Femur (tissue), 1 donor: ENCODE measurements at regions not wholly inside any gene's neighbourhood (a gene's known extent, or its start where the extent isn't known, plus 50 kb on each side); places are given as distances from the start of the nearest gene placed in this dataset.

Source experiments
- DNase-seq: peaks from one replicate; pipeline ENCODE4 v3.0.0-alpha.2; 2017

DNA sequence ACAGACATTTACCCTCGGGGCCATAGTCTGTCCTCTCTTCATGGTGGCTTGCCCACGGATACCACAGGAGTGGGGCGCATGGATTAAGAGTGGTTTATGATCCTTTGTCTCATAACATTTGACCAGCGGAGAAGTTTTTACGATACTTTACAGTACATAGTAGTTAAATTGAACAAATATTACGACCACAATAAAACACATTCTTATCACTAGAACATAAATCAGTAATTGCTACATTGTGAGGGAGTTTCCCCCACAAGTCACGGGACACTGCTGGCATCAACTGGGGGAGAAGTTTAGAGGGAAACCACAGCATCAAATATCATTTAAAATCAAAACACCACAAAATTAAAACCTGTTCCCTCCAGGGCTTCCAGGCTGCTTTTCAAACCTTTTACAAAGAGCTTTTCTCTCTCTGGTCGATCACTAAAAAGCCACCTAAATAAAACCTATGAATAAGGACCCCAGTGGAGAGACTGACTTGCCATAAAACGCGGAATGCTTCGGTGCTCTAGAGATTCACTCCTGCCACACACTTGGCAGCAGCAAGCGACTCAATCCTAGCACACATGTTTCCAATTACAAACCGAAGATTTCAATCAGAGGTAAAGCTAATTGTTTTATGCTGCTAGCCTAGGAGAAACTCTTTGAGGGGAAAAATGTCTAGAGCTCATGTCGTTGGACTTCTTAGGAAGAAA is 173.7 kb upstream of the HNRNPA3 start:
- DNase-seq: no peak

DNA sequence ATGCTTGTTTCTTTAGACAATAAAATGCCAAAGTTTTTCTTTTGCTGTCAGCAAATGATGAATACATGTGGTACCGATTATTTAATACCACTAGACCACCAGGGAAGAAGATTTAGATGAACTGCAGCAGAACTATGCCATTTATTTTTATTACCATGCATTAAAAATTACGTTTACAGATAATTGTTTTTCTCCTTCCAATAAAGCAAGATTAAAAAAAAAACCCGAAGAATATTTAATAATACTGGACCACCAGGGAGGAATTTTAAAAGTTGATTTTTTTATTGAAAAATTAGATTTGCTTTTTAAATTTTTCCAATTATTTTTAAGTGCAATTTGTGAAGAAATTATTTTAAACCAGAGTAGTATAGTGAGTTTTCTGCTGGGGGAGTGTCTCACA is 170.3 kb upstream of the HNRNPA3 start:
- no peak for DNase-seq

DNA sequence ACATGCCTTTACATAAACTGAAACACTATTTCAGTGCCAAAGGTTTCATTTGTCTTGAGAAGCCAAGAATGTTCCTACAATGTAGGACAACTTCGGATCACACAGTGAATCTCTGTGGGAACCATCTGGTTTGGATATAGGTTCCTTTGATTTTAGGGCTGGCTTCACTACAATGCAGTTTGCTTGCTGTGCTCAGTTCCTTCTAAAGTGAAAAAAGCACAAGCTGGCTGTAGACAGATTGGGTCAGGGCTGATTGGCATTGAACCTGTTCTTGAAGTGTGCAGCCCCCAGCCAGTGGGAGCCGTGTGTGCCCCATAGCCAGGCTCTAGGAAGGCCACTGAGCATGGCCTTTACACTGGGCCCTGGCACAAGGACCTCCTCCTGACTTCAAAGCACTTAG is 167.9 kb upstream of the HNRNPA3 start:
- no peak for DNase-seq

DNA sequence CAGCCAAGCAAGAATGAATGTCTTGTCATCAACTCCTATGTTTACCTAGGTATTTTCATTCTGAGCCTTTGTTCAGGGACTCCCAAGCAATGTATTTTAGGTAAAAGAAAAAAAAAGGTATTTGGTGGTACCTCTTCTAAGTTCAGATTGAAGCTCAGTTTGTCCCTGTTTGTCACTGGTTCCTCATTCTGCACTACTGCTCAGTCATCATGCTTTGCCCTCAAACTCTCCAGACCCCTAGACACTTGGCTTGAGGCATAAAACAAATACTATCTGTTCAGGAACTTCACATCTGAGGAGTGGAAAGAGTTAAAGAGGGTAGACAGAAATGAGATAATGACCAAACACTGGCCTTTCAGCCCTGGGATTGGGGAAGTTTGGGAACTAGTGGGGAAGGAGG is 163.6 kb upstream of the HNRNPA3 start:
- no peak for DNase-seq

DNA sequence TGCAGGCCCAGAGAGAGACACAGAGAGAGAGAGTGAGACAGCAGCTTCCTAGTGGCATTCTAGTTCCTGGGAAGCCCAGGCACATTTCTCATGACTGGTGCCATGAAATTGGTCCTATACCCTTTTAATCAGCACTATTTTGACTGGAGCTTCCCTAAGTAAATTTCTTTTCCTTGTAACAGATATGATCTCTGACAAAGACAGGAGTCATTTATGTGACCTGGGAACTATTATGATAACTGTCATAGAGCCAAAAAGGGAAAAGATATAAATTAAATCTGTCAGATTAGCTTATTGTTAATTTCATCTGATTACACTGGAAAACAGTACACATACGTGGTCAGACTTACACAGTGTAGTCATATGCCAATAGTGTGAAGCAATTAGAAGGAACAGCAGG is 161.3 kb upstream of the HNRNPA3 start:
- DNase-seq: no peak

DNA sequence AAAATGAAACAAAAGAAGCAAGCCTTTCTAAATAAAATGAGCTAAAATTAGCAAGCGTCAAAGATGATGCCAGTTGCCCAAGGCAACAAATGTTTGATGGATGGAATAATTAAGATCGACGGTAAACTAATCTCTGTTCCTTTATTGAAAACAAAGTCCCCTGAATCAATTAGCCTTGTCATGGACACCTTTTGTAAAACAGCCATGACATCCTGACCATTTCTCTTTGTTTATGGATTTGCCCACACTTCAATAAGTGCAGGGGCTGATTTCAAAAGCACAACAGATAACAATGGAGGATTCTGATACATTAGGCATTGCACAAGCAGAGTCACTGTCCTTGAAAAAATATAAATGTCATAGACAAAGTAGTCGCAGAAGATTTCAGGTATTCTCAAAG is 160.1 kb upstream of the HNRNPA3 start:
- no peak for DNase-seq

DNA sequence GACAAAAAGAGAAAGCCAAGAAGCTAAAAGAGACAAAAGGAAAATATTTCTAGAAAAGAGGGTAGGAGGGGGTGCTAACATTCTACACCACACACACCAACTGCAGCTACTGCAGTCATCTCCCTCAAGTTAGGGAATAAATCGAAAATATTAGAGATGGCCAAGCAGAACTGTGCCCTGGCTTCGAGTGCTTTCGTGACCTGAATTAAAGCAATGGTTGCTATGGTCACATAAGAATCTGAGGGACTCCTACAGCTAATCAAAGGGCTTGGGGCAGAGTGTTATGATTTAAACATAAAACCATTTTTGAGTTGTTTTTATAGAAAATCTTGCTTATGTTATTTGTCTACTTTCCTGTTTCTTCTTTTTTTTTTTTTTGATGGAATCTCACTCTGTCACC is 159.6 kb upstream of the HNRNPA3 start:
- no peak for DNase-seq

DNA sequence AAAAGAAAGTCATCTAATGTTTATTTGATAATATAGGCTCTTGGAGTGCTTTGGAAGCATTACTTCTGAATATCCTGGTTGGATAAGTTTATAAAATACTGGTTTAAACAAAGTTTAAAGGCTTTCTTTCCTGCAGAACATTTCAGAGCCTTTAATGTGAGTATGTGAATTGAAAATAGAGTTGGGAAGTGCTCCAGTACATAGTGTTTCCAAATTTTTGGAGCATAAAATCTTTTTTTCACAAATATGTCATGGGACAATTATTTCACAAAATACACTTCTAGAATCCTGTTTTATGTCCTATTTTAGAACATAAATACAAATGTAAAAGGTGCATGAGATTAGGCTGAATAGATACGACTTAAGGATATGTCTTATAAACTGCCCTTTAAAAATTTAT is 158.9 kb upstream of the HNRNPA3 start:
- no peak for DNase-seq

DNA sequence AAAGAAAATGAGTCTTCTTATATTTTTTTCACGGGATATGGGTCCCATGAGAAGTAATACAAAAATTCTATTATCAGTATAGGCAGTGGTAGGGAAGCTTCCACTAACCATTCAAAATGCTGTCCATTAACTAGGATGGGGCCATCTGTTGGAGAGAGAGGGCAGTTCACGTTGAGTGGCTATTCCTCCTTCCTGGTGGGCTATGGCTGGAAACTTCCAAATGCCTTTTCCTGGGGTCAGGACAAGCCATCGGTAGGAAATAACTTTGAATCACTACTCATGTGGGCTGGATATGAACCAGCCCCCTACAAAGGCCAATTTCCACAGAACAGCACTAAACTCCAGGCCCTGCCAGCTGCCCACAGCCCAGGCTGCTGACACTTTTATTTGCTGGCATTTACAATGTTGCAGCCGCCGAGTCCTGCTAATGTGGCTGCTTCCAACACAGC is 156.1 kb upstream of the HNRNPA3 start:
- DNase-seq: peak; percentile 27

DNA sequence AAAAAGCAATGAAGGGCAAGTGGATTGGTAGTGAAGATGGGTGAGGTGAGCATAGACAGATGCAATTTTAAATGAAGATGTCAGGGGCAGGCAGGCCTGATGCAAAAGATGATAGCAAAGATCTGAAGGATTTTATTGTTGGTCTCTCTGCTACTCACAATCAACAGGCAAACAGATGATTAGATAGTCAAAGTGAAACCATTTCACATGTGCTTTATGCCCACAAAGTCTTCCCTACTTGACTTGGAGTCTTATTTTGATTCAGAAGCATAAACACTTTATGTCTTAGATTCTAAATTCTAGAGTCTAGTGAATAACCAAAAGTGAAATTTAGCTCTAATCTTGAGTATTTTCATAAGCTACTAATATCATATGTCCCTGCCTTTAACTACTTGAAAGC is 153.8 kb upstream of the HNRNPA3 start:
- no peak for DNase-seq

DNA sequence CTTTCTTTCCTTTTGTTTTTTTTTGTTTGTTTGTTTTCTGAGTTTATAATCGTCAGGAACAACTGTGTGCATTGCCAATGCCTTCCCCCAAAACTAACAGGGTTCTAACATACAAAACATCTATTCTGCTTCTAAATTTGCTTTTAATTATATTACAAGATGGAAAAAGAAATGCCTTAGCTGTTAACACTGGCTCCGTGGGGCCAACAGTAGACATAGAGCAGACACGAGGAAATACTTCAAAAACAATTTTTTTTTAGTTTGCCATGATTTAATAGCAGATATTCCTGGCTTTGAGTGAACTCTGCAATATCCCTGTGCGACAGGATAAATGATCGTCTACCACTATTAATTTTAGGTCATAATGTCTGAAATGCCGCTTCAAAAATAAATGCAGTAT is 153.3 kb upstream of the HNRNPA3 start:
- no peak for DNase-seq

DNA sequence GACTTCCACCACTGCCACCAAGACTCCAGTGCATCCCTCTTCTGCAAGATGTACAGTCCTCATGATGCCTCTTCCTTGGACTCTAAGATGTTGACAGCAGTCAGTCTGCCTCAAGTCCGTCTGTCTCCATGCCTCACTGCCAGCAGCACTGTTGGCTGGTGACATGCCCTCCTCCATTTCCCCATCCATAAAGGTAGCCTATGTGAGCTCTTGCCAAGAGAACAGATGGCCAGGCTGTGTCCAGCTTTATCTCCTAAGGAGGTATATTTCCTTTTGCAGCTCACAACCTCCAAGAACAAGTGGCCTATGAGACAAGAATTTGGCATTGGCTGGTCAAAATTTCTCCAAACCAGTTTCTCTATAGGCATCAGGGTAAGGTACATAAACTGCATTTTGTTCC is 149.3 kb upstream of the HNRNPA3 start:
- no peak for DNase-seq

DNA sequence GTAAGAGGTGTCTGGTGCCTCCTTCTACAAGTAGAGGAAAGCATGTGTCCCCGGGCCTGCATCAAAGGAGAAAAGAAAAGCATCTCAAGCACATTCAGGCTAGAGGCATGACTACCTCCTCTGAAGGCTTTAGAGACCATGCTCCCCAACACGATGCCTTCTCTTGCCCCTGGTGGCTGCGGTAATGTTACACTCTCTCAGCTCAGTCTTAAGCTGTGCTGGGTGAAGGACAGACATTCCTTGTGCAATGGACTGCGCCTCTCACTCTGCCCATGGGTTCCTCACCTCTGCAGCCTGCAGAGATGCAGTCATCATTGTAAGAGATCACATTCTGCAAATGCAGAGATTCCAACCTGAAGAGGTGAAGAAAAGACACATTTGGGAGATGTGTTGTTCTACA is 148.2 kb upstream of the HNRNPA3 start:
- no peak for DNase-seq

DNA sequence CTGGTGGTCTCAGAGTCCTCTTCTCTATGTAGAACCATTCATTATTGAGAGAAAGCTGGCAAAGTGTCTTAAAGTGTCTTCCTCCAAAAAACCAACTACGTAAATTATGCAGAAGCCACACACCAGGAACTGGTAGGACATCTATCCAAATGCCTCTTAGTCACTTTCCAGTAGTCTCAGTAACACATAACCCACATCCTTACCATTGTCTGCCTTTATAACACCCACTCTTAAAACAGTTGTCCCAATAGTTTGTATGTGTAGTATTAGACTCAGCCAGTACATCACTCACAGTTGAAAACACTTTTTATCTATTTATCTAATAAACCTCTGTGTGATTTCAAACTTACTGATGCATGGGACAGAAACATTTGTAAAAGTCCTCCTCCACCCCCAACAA is 143.6 kb upstream of the HNRNPA3 start:
- DNase-seq: no peak

DNA sequence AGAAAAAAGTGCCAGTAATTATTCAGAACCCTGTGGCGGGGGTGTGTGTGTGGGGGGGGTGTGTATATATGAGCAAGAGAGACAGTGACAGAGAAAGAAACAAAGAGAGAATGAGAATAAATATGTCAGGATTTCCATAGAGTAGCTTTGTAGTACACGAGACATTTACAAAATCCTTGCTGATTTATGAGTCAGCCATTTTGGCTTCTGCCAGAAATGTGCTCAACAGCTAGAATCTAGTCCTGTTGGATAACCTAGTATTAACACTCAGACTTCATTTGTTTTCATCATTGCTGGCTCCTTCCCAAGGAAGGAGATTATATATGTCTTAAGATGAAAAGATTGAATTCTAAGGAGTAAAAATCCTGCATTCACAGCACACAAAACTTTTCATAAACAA is 140.5 kb upstream of the HNRNPA3 start:
- no peak for DNase-seq

DNA sequence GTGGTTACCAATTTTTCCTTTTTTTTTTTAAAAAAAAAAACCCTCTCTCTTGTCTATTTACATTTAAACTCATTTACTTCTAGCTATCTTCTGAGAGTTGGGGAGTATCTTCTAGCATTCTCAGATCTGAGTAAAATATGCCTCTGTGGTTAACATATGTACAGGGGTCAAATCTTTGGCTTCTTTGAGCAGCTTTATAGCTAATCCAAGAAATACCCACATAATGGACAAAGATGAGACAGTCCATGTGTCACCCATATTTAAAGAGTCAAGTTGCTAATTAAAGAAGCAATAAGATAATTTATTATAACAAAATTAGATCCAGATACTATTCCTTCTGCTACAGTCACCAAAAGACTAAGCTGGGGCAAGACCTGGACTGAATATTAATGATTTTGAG is 139.0 kb upstream of the HNRNPA3 start:
- DNase-seq: no peak

DNA sequence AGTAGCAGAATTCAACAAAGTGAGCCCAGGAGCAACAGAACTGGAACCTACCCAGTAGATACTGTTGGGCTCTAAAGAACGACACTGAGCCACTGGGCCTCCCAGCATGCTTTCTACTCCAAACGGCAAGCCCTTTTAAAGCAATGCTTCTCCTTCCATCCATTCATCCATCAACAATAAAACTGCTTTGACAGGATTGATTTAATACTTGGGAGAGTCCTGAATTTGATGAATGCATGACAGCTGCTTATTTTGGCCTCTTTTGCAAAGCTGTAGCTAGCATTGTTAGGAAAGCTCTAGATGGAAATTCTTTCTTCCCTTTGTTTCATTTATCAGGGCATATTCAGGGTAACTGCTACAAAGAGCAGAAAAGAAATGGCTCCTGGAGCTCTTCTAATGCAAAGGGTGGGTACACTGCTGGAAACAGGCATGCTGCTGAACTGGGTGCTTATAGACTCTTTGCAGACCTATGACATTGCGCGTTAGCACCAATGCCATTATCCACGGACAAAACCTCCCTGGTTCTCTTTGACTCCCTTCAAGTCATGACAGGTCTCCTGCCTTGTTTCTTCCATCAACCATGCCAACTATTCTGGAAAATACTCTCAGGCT is 138.4 kb upstream of the HNRNPA3 start:
- DNase-seq: no peak

DNA sequence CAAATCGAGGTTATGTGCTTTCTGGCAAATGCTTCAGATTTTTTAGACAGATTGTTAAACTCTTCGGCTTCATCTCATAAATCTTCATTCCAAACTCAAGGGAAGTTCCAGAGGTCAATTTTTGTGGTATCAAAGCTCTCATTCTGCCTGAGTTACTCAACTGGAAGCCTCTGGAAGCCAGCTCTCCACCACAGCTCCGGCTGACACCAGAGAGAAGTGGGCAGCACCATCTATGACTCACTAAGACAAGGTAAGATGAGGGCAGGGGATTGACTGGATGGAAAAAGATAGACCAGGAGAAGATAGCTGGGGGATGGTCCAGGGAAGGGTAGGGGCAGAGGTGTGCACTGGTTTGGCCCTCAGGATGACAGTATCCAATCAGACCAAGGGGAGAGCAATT is 137.3 kb upstream of the HNRNPA3 start:
- DNase-seq: no peak

DNA sequence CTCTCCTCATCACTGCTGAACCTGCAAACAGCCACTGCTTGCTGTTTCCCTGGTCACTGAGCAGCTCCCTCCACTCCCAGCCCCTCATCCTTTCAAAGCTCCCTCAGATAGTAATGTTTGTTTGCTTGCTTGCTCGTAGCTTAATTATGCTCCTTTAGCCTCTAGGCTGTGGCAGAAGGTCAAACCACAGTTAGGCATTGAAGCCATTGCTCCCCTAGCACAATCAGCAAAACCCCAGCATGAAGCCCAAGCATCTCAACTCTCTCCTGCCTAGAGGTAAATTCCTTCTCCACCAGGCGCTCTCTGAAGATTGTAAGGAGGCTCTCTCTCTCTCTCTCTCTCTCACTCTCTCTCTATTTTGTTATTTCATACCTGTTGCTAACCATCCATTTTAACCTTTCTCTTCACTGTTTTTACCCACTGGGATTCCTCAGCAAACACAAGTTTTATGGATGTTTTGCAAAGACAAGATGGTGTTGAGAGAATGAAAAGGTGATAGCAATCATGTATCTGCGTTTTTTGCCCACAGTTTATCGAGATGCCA is 135.9 kb upstream of the HNRNPA3 start:
- no peak for DNase-seq

DNA sequence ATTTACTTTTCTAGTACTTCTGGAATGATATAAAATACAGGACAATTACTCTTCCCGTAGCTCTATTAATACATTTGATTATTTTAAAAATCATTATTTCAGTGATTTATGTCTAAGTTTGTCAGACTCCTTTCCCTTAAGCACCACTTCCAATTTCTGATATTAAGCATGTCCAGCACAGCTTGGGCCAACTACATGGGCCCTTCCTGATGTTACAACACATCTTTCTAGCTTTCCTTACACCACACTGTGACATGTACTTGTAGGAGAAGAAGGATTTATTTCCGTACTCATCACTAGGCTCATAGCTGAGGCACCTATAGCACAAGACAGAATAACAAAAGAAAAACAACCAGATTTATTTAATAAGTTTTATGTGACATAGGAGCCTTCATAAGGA is 134.8 kb upstream of the HNRNPA3 start:
- DNase-seq: no peak

DNA sequence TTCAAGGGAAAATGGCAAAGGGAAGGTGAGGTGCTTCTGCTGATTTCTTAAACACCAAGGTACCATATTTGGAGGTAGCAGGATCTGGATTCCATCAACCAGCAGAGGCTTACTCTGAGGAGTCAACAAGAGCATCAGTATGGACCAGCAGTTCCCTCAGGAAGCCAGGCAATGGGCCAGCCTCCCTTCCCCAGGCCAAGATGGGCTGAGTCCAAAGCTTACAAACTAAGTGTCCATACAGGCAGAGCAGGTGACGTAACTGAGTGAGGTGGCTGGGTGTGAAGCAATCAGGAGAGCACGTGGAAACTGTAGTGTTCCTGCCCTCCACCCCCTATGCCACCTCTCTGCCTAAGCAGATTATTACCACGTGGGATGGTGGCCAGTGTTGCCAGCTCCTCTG is 134.2 kb upstream of the HNRNPA3 start:
- DNase-seq: peak; percentile 55

DNA sequence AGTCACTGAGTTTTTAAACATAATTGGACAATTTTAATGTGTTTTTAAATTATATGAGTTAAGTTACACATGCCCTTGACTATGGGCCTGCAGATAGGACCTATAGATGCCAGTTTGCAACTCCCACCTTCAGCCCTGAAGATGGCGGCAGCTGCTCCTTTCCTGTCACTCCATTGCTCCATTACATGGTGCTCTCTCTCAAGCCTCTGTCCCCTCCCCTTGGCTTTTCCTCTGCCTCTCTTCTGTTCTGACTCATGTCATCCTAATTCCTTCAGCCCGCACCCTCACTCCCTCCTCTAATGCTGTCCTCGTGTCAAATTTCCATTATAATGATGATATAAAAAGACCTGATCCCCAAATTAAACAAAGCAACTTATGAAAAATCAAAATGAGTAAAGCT is 133.7 kb upstream of the HNRNPA3 start:
- DNase-seq: no peak

DNA sequence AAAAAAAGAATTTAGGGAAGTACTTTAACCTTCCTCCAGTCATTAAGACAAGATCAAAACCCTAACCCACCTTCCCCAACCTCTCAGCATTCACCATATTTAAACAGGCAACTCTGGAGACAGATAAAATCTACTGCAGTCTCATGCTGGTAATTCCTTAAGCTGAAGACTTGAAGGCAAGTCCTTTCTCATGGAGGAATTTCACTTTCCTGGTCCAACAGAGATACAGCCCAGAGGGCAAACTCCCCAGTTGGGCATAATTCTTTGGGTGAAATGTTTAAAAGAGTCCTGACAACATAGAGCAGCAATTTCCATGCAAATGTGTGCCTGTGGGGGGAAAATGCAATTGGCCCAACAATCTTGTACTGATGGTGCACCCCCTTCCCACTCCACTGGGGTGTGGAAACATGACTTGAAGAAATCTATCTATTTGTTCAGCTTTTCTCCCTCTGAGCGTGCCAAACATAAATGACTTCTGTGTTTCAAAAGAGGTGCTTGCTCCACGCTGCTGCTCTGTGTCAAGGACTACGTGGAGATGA is 131.8 kb upstream of the HNRNPA3 start:
- no peak for DNase-seq

DNA sequence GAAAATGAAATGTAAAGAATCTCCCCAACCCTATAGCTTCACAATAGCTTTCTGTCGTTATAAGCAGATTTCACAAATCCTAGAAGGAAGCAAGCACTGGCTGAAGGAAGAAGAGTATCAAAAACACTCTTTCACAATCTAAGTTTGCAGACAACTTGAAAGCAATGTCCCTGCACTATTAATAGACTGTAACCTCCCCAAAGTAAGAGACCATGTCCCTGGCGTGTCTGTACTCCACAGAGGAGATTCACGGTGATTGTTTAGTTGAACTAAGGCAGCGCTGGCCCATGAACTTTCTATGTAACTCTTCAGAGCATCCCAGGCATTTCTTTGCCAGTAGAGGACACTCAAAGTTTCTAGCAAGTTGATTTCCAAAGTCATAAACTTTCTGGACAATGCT is 128.0 kb upstream of the HNRNPA3 start:
- no peak for DNase-seq

DNA sequence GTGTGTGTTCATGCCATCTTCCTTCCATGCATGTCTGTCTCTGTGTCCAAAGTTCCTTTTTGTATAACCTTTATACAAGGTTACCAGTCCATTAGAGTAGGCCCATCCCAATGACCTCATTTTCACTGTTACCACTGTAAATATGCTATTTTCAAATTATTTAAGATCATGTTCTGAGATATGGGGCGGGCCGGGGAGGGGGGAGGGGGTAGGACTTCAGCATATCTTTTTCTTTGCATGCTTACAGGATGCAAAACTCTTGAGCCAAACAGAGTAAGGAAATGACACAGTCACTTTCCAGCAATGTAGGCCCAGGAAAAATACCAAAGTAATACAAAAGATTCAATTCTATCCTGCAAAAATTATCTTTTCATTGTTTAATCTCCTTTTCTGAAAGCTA is 124.1 kb upstream of the HNRNPA3 start:
- DNase-seq: no peak
